HAP-1 (cell line): ENCODE measurements at regions not wholly inside any gene's neighbourhood (a gene's known extent, or its start where the extent isn't known, plus 50 kb on each side); places are given as distances from the start of the nearest gene placed in this dataset.

Experiments used
- DNase-seq, 2 experiments: peaks; one replicate each; pipeline ENCODE4 v3.0.0-alpha.2; 2016 to 2020; ENCODE audit warnings: low spot score in 2 of 2
- H3K27me3 ChIP-seq: fragments of 250-450 bp; sonication (Bioruptor Pico); 2 replicates; pipeline ENCODE4 v1.5.1; 2020; ENCODE audit warnings: low read depth, mild to moderate bottlenecking, moderate library complexity
- H3K36me3 ChIP-seq: fragments of 250-450 bp; sonication (Bioruptor Pico); replicated peaks from 2 replicates; pipeline ENCODE4 v1.5.1; 2020; ENCODE audit warnings: mild to moderate bottlenecking
- H3K4me1 ChIP-seq: fragments of 250-450 bp; sonication (Bioruptor Pico); 2 replicates; pipeline ENCODE4 v1.5.1; 2020; ENCODE audit warnings: mild to moderate bottlenecking
- H3K4me3 ChIP-seq: fragments of 250-450 bp; sonication (Bioruptor Pico); 2 replicates; pipeline ENCODE4 v1.5.1; 2020; ENCODE audit warnings: mild to moderate bottlenecking, moderate library complexity
- H3K9me3 ChIP-seq: fragments of 250-450 bp; sonication (Bioruptor Pico); 2 replicates; pipeline ENCODE4 v1.5.1; 2020; ENCODE audit warnings: mild to moderate bottlenecking, moderate library complexity
- in situ Hi-C: fragments of 300-500 bp; cut with MboI; formaldehyde crosslinking; loops from 3 replicates; pipeline ENCODE4 v1.14.3; 2020; ENCODE audit warnings: low sequenced_read_pairs, inconsistent platforms, mixed read lengths

DNA sequence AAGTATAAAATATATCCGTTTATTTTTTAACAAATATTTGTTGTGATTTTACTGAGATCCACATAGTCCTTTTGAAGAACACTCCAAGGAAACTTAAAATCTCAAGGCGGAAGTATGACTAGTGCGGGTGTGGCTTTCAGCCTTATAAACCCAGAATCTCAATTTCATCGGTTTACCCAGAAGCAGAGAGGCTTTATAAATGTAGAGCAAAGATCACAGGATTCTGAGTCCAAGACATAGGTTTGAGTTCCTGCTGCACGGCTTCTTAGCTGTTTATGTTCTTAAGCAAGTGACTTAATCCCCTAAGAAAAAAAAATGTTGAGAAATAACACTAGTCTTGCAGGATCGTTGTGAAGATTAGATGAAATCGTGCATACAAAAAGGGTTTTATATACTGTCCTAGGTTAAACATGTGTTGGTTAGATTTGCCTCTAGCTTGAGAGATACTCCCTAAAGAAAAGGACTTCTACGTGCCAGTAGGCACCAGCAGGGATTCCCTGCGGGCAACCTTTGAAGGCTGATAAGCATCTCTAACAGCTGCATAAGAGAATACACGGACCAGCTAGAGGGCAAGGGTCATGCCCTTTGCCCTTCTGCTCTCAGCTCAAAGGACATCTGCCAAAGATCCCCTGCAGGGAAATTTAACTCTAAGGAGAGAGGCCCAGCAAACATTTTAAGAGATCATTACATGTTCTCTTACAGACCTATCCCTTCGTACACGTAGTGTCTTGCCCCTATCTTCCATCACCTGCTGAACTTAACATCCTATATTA, 130.4 kb upstream of the MIR17HG start:
- Histone ChIP-seq H3K4me3 (no peak overlapping the region), H3K9me3 (no peaks in the 10 kb centered on the region), H3K27me3 (no peaks in the 10 kb centered on the region), H3K36me3 (no peaks in the 10 kb centered on the region), H3K4me1 (no peaks in the 10 kb centered on the region)
- no peak for DNase-seq
- in situ Hi-C loops, result no loop called here

DNA sequence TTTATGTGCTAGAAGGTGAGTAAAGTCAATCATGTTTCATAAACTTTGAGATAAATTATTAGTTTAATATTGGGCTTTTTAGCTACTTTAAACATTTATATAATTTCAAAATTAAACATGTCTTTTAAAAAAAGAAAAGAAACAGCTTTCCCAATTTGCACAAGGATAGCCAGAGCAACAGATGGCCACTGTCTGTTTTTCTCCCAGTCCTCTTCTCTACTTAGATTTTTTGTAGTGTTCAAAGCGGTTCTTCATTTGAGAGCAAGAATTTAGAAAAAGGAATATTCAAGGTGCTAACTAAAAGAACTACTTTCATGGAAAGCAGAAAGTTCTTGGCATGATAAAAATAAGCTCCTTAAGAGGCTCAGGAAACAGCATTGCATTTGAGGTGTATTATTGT, 128.3 kb upstream of the MIR17HG start:
- DNase-seq, result no peak
- in situ Hi-C loops, result no loop called here
- H3K9me3 ChIP-seq, result no peaks in the 10 kb centered on the region
- H3K36me3 ChIP-seq, result no peaks in the 10 kb centered on the region
- no peak overlapping the region for H3K4me3 ChIP-seq
- no peaks in the 10 kb centered on the region for H3K4me1 ChIP-seq
- no peaks in the 10 kb centered on the region for H3K27me3 ChIP-seq

DNA sequence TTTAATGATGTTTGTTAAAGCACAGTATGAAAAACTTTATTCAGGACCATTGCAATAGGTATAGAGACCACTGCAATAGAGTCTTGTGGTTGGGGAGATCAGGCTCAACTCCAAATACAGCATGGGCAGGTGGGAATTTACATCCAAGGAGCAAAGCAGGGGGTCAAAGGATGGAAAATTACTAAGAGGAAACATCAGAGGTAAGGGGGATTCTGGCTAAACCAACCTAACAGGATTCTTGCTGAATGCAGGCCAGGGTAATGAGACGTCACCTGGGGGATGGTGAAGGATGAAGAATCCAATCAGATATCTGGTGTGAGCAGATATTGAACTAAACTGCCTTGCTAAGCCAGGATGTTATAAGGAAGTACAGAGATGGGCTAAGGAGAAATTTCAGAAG, 126.6 kb upstream of the MIR17HG start:
- no peaks in the 10 kb centered on the region for H3K36me3 ChIP-seq
- DNase-seq, result no peak
- in situ Hi-C loops, result no loop called here
- H3K27me3 ChIP-seq, result no peaks in the 10 kb centered on the region
- no peak overlapping the region for H3K4me3 ChIP-seq
- H3K9me3 ChIP-seq, result no peaks in the 10 kb centered on the region
- no peaks in the 10 kb centered on the region for H3K4me1 ChIP-seq

DNA sequence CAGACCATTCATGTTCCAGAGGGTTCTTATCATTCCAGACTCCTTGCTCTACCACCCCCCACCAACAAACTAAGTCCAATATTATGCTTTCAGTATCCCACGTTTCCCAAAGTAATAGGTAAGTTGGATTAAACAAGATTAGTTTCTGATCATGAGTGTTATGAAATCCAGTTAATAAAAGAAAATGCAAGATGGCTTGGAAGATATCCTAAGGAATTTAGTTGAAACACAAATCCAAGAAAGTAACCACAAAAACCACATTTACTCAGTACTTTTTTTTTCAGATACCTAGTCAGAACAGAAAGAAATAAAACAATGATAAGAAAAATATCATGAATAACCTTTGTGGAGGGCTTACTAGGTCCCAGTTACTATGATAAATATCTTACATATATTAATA, 119.4 kb upstream of the MIR17HG start:
- H3K4me3 ChIP-seq, result no peak overlapping the region
- DNase-seq, result no peak
- no peaks in the 10 kb centered on the region for H3K9me3 ChIP-seq
- H3K27me3 ChIP-seq, result no peaks in the 10 kb centered on the region
- H3K4me1 ChIP-seq, result no peaks in the 10 kb centered on the region
- no peaks in the 10 kb centered on the region for H3K36me3 ChIP-seq
- in situ Hi-C loops, result no loop called here

DNA sequence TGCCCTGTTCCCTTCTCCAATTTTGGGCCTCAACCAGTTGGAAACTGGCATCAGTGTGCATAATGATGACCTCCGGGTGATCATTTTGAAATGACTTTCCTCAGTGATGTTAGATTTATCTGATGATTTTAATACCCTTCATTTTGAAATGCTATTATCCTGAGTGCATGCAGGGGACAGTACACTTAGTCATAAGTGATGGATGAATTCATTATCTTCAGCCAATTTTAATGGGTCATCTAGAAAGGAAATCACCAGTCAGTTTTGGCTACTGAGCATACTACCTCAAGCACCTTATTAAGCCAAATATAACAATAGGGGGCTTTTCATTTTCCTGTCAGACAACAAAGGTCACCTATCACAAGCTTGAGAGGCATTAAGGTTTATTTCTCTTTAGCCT, 118.5 kb upstream of the MIR17HG start:
- Histone ChIP-seq H3K4me1 (no peaks in the 10 kb centered on the region), H3K9me3 (no peaks in the 10 kb centered on the region), H3K27me3 (no peaks in the 10 kb centered on the region), H3K36me3 (no peaks in the 10 kb centered on the region), H3K4me3 (no peak overlapping the region)
- in situ Hi-C loops, result no loop called here
- DNase-seq, result no peak

DNA sequence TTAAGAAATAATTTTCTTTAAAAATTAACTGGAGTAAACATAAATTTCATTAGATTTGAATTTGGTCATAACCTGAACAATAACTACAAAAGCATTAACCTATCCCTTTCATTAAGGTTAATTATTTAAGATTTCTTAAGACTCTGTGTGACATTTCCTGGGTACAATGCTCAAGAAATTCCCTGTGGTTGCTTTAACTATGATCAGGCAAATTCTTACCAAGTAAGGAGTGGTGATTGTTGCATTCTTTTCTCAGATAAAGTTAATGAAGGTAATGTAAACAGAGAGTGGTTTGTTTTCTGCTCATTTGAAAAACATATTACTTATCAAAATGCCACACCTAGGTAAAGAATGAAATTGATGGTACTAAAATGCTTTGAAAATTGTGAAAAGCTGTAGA, 114.8 kb upstream of the MIR17HG start:
- DNase-seq, result no peak
- in situ Hi-C loops, result no loop called here
- Histone ChIP-seq H3K4me1 (no peaks in the 10 kb centered on the region), H3K36me3 (no peaks in the 10 kb centered on the region), H3K9me3 (no peaks in the 10 kb centered on the region), H3K4me3 (no peak overlapping the region), H3K27me3 (no peaks in the 10 kb centered on the region)

DNA sequence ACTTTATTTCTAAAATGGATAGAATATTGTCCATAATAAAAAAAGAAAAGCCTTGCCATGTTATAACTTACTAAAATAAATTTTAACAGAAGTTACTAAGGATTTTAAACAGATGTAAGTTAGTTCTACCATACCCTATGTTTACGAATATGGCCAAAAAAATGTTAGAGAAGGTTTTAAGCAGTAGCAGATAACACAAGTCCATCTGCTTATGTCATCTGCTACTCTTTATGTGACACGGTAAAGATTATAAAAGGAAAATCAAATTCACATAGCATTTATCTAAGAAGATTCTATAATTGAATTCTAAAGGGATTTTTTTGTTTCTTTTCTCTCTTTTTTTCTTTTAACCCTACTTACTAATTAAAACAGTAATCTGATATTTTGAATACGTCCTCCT, 114.2 kb upstream of the MIR17HG start:
- H3K4me1 ChIP-seq, result no peaks in the 10 kb centered on the region
- H3K4me3 ChIP-seq, result no peak overlapping the region
- in situ Hi-C loops, result no loop called here
- no peak for DNase-seq
- no peaks in the 10 kb centered on the region for H3K27me3 ChIP-seq
- H3K9me3 ChIP-seq, result no peaks in the 10 kb centered on the region
- no peaks in the 10 kb centered on the region for H3K36me3 ChIP-seq

DNA sequence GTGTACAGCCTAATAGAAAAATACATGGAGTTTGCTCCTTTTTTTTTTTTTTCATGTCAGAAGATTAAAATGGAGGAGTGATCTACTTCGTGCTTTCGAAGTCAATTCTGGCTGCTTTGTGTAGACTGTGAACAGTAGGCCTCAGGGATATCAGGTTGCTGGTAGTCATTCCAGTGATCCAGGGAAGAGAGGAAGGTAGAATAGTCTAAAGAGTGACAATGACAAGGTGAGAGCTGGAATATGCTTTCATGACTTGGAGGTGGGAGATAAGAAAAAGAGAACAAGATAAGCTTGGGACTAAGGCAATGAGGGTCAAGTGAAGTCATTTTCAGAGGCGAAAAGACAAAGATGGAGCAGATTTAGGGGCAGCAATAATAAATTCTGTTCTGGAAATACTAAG, 111.3 kb upstream of the MIR17HG start:
- Histone ChIP-seq H3K4me1 (no peaks in the 10 kb centered on the region), H3K36me3 (no peaks in the 10 kb centered on the region), H3K4me3 (no peak overlapping the region), H3K9me3 (no peaks in the 10 kb centered on the region), H3K27me3 (no peaks in the 10 kb centered on the region)
- in situ Hi-C loops, result no loop called here
- DNase-seq, result no peak

DNA sequence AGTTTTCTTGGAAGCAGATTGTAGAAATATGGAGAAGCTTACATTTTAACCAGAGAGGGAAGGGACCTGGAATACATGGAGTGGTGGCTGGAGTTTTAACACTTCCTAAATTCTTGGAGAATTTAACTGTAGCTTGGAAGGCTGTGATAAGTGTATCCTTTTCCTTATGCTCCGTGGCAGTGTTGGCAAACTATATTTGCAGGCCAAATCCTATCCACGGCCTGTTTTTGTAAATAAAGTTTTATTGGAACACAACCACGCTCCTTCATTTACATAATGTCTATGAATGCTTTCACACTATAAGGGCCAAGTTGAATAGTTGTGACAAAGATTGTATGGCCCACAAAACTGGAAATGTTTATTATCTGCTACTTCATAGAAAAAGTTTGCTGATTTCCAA, 110.6 kb upstream of the MIR17HG start:
- H3K27me3 ChIP-seq, result no peaks in the 10 kb centered on the region
- no peaks in the 10 kb centered on the region for H3K4me1 ChIP-seq
- H3K4me3 ChIP-seq, result no peak overlapping the region
- no peak for DNase-seq
- no peaks in the 10 kb centered on the region for H3K36me3 ChIP-seq
- in situ Hi-C loops, result no loop called here
- H3K9me3 ChIP-seq, result no peaks in the 10 kb centered on the region

DNA sequence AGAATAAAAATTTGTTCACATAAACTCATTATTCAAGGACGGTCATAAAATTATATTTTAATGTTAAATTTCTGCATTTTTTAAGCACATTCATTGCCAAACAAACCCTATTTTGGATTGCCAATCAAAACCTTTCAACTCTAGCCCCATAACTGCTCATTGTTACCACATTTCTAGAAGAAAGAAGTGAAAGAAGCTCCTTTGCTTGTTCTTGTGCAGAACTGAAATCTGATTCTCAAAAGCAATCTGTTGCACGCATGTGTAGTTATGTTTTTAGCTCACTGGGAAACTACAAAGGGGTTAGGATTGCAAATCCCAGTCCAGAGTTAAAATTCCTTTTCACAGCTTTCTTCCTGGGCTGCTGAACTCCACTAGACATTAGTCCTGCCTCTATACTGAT, 109.5 kb upstream of the MIR17HG start:
- Histone ChIP-seq H3K36me3 (no peaks in the 10 kb centered on the region), H3K27me3 (no peaks in the 10 kb centered on the region), H3K4me3 (no peak overlapping the region), H3K4me1 (no peaks in the 10 kb centered on the region), H3K9me3 (no peaks in the 10 kb centered on the region)
- in situ Hi-C loops, result no loop called here
- DNase-seq, result no peak

DNA sequence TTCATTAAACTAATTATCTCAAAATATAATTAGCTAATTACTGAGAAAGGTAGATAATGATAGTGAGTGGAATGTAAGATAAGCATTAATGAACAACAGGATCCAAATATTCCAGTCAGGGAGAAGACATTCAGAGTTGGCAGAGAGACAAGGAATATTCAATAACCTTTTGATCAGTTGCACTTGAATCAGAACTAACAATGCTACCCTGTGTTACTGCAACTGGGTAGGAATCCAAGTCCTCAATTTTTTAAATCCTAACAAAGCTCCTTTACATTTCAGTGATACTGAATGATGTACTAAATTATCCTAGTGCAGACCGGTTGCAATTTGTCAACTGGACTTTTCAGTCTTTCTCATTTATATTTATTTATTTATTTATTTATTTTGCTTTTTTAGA, 107.1 kb upstream of the MIR17HG start:
- H3K9me3 ChIP-seq, result no peaks in the 10 kb centered on the region
- no peaks in the 10 kb centered on the region for H3K36me3 ChIP-seq
- H3K4me1 ChIP-seq, result no peaks in the 10 kb centered on the region
- DNase-seq, result no peak
- H3K4me3 ChIP-seq, result no peak overlapping the region
- in situ Hi-C loops, result no loop called here
- no peaks in the 10 kb centered on the region for H3K27me3 ChIP-seq

DNA sequence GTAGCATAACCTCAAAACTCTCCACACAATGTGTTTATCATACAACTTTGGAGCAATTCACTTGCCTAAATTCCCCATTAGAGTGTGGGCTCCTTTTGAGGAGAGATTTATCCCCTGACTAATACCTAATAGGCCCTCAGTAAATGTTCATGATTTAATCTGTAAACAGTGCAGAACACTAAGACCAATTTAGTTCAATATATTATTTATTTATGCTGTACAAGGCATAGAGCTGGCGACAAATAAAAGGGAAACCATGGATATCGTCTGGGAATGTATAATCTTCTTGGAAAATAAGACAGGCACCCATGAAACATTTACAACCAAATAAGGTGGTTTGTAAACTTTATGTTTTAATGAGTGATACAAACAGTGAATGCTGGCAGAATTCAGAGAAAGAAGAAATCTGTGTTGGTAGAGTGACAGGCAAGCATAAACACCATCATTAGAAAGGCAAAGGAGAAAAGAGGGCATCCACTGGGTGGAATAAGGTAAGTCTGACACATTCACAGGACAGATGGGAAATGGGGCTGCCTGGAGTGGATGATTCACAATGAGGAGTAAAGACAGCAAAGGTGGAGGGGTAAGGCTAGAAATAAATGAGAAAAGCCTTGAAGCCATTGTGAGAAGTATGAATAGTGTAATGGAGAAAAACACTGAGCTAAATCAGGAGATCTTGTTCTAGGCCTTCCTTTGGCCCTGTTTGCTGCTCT, 106.1 kb upstream of the MIR17HG start:
- in situ Hi-C loops, result no loop called here
- Histone ChIP-seq H3K4me3 (no peak overlapping the region), H3K9me3 (no peaks in the 10 kb centered on the region), H3K4me1 (no peaks in the 10 kb centered on the region), H3K27me3 (no peaks in the 10 kb centered on the region), H3K36me3 (no peaks in the 10 kb centered on the region)
- DNase-seq, result no peak

DNA sequence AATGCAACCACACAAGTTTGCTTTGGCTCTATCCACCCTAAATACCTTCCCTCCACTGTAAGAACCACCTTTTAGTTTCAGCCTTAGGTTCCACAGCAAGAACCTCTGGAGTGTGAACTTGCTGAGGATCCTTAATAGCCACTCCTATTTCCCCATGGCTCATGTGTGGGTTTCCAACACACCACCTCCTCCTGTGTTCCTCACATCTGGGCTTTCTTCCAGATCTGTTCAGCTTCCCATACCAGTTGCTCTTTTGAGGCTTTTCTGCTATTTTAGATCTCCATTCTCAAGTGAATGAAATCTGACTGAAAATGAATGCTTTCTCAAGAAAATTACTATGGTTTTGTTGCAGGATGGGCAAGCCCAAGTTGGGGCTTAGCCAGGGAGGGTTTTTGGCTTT, 104.8 kb upstream of the MIR17HG start:
- H3K4me1 ChIP-seq, result no peaks in the 10 kb centered on the region
- H3K4me3 ChIP-seq, result no peak overlapping the region
- no peaks in the 10 kb centered on the region for H3K27me3 ChIP-seq
- no peaks in the 10 kb centered on the region for H3K36me3 ChIP-seq
- no peak for DNase-seq
- in situ Hi-C loops, result no loop called here
- H3K9me3 ChIP-seq, result no peaks in the 10 kb centered on the region

DNA sequence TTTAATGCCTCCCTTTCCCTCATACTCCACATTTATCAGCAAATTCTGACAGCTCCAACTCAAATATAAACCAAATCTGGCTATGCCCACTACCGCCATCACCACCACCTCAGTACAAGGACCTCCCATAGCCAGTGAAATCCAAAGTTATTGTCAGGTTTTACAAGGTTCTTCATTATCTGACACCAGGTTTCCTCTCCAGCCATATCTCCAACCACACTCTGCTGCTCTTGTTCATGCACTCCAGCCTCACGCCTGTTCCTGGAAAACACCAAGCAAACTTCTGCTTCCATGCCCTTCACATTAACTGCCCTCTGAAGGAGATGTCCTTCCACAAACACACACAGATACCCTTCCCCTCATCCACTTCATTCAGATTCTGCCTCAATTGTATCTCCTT, 102.2 kb upstream of the MIR17HG start:
- Histone ChIP-seq H3K27me3 (no peaks in the 10 kb centered on the region; the same call in 1 of the 2 replicates), H3K4me1 (no peaks in the 10 kb centered on the region), H3K4me3 (no peak overlapping the region), H3K9me3 (no peaks in the 10 kb centered on the region), H3K36me3 (no peaks in the 10 kb centered on the region)
- no peak for DNase-seq
- in situ Hi-C loops, result no loop called here
